ENCODE measurements at regions not wholly inside any gene's neighbourhood (a gene's known extent, or its start where the extent isn't known, plus 50 kb on each side); places are given as distances from the start of the nearest gene placed in this dataset.

GRCh38 chr4:11197631-11198341 lies 230.9 kb downstream of the HS3ST1 start:
- DNase-seq, result no peak
- in situ Hi-C loops (cut with MboI; ENCODE audit: low pct_unique_long_range_greater_than_20kb, low sequenced_read_pairs), result no loop called here

GRCh38 chr4:11196927-11197522 lies 231.7 kb downstream of the HS3ST1 start:
- no peak for DNase-seq
- in situ Hi-C loops (cut with MboI; ENCODE audit: low pct_unique_long_range_greater_than_20kb, low sequenced_read_pairs), result no loop called here

- DNase-seq, result no peak
- in situ Hi-C loops (cut with MboI; ENCODE audit: low pct_unique_long_range_greater_than_20kb, low sequenced_read_pairs), result no loop called here
Observed at GRCh38 chr4:11194431-11194830, 234.3 kb downstream of the HS3ST1 start.

GRCh38 chr4:11189756-11190155 lies 238.9 kb downstream of the HS3ST1 start:
- in situ Hi-C loops (cut with MboI; ENCODE audit: low pct_unique_long_range_greater_than_20kb, low sequenced_read_pairs), result no loop called here
- DNase-seq, result no peak

GRCh38 chr4:11183356-11183740 lies 245.3 kb downstream of the HS3ST1 start:
- no peak for DNase-seq
- in situ Hi-C loops (cut with MboI; ENCODE audit: low pct_unique_long_range_greater_than_20kb, low sequenced_read_pairs), result no loop called here

- in situ Hi-C loops (cut with MboI; ENCODE audit: low pct_unique_long_range_greater_than_20kb, low sequenced_read_pairs), result no loop called here
- no peak for DNase-seq
Observed at GRCh38 chr4:11182586-11183355, 245.9 kb downstream of the HS3ST1 start.

- in situ Hi-C loops (cut with MboI; ENCODE audit: low pct_unique_long_range_greater_than_20kb, low sequenced_read_pairs), result no loop called here
- DNase-seq, result no peak
Observed at GRCh38 chr4:11182031-11182430, 246.7 kb downstream of the HS3ST1 start.

- DNase-seq, result no peak
- in situ Hi-C loops (cut with MboI; ENCODE audit: low pct_unique_long_range_greater_than_20kb, low sequenced_read_pairs), result no loop called here
Observed at GRCh38 chr4:11179796-11180195, 248.9 kb downstream of the HS3ST1 start.

- no peak for DNase-seq
- in situ Hi-C loops (cut with MboI; ENCODE audit: low pct_unique_long_range_greater_than_20kb, low sequenced_read_pairs), result no loop called here
Observed at GRCh38 chr4:11178433-11178832, 250.3 kb downstream of the HS3ST1 start.

- no peak for DNase-seq
- in situ Hi-C loops (cut with MboI; ENCODE audit: low pct_unique_long_range_greater_than_20kb, low sequenced_read_pairs), result no loop called here
Observed at GRCh38 chr4:11175374-11175773, 253.3 kb downstream of the HS3ST1 start.

GRCh38 chr4:11166606-11167005 lies 262.1 kb downstream of the HS3ST1 start:
- DNase-seq, result no peak
- in situ Hi-C loops (cut with MboI; ENCODE audit: low pct_unique_long_range_greater_than_20kb, low sequenced_read_pairs), result no loop called here

GRCh38 chr4:11166034-11166433 lies 262.7 kb downstream of the HS3ST1 start:
- DNase-seq, result no peak
- in situ Hi-C loops (cut with MboI; ENCODE audit: low pct_unique_long_range_greater_than_20kb, low sequenced_read_pairs), result no loop called here

GRCh38 chr4:11165052-11165451 lies 263.6 kb downstream of the HS3ST1 start:
- in situ Hi-C loops (cut with MboI; ENCODE audit: low pct_unique_long_range_greater_than_20kb, low sequenced_read_pairs), result no loop called here
- DNase-seq, result no peak

GRCh38 chr4:11160288-11160687 lies 268.4 kb downstream of the HS3ST1 start:
- in situ Hi-C loops (cut with MboI; ENCODE audit: low pct_unique_long_range_greater_than_20kb, low sequenced_read_pairs), result no loop called here
- no peak for DNase-seq

- no peak for DNase-seq
- in situ Hi-C loops (cut with MboI; ENCODE audit: low pct_unique_long_range_greater_than_20kb, low sequenced_read_pairs), result no loop called here
Observed at GRCh38 chr4:11158971-11159370, 269.7 kb downstream of the HS3ST1 start.

- DNase-seq, result no peak
- in situ Hi-C loops (cut with MboI; ENCODE audit: low pct_unique_long_range_greater_than_20kb, low sequenced_read_pairs), result no loop called here
Observed at GRCh38 chr4:11155208-11155867, 273.4 kb downstream of the HS3ST1 start.

GRCh38 chr4:11153171-11153750 lies 275.4 kb downstream of the HS3ST1 start:
- no peak for DNase-seq
- in situ Hi-C loops (cut with MboI; ENCODE audit: low pct_unique_long_range_greater_than_20kb, low sequenced_read_pairs), result no loop called here

GRCh38 chr4:11152684-11153083 lies 276.0 kb downstream of the HS3ST1 start:
- no peak for DNase-seq
- in situ Hi-C loops (cut with MboI; ENCODE audit: low pct_unique_long_range_greater_than_20kb, low sequenced_read_pairs), result no loop called here

- in situ Hi-C loops (cut with MboI; ENCODE audit: low pct_unique_long_range_greater_than_20kb, low sequenced_read_pairs), result no loop called here
- no peak for DNase-seq
Observed at GRCh38 chr4:11151500-11151899, 277.2 kb downstream of the HS3ST1 start.

All from KBM-7 (cell line).